HG03342 (cell line): ENCODE measurements at regions not wholly inside any gene's neighbourhood (a gene's known extent, or its start where the extent isn't known, plus 50 kb on each side); places are given as distances from the start of the nearest gene placed in this dataset.

Source experiments
- ATAC-seq: cut with Tn5 transposase; IDR thresholded peaks from one replicate; pipeline ENCODE4 v1.9.1; 2021; ENCODE audit warnings: mild to moderate bottlenecking, moderate library complexity; ENCODE audit not compliant: unreplicated experiment

- no peak for ATAC-seq
Observed at GRCh38 chr22:49237279-49237678, 590.4 kb downstream of the BRD1 start.

- no peak for ATAC-seq
Observed at GRCh38 chr22:49236541-49237075, 591.1 kb downstream of the BRD1 start.

- no peak for ATAC-seq
Observed at GRCh38 chr22:49235463-49236300, 592.0 kb downstream of the BRD1 start.

- ATAC-seq = no peak
Observed at GRCh38 chr22:49234459-49234858, 593.2 kb downstream of the BRD1 start.

- no peak for ATAC-seq
Observed at GRCh38 chr22:49233507-49234100, 594.1 kb downstream of the BRD1 start.

DNA sequence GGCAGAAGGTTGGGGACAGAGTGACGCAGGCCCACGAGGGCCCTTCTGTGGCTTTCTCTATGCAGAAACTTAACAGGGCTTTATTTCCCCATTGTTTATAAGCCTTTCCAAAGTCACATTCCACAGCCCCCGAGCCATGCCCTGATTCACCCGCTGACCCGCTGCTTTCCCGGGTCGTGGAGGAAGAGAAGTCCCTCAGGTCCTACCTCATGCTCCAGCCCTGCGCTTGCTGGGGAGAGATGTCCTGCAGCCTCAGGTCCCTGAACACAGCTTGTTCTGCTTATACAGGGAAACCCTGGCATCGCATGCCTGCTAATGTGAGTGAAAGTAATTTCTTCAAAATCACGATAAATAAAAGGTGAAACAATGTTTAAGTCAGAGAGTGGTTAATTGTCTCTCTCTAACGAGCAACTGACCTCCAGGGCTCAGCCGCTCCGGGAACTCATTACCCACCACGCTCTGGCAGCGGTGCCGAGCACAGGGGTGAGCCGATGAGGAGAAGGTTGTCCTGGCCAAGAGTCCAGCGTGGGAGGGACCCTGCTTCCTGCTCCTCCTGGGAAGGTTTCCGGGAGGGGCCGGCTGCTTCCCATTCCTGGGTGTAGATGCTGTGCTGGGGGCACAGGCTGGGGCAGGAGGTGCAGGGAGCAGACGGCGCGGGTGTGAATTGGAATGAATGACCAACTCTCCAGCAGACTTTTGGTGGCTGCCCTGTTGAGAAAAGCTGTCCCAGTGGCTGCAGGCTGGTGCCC lies 595.2 kb downstream of the BRD1 start:
- no peak for ATAC-seq

- ATAC-seq = no peak
Observed at GRCh38 chr22:49230194-49230577, 597.5 kb downstream of the BRD1 start.

DNA sequence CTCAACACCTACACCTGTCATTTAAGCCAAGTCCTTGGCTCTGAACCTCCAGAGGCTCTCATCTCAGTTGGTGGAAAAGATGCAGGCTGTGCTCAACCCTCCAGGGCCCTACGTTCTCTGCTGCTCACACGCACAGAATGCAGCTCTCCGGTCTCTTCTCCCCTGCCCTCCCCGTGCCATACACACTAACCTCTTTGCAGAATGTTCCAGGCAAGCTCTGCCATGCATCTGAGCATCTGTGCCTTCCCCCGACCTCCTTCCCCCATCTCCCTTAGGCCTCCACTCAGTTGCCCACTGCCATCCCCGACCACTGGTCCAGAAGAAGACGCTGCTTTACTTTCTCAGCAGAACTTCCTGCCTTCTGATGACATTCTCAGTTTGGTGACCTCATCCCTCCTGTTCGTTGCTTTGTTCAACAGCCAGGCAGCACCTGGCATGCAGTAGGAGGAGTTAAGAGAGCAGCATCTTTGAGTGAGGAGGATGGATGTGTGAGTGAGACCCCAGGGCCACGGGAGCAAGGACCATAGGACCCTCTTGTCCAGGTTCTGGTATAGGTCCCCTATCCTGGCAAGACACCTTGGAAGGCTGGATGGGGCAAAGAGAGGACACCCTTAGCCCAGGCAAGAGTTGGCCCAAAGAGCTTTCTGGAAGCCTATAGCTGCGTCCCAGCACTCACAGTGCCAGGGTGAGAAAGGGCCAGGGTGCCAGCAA lies 598.0 kb downstream of the BRD1 start:
- ATAC-seq = no peak

- ATAC-seq = no peak
Observed at GRCh38 chr22:49228431-49229037, 599.1 kb downstream of the BRD1 start.

GRCh38 chr22:49227670-49228069 lies 600.0 kb downstream of the BRD1 start:
- ATAC-seq = no peak

DNA sequence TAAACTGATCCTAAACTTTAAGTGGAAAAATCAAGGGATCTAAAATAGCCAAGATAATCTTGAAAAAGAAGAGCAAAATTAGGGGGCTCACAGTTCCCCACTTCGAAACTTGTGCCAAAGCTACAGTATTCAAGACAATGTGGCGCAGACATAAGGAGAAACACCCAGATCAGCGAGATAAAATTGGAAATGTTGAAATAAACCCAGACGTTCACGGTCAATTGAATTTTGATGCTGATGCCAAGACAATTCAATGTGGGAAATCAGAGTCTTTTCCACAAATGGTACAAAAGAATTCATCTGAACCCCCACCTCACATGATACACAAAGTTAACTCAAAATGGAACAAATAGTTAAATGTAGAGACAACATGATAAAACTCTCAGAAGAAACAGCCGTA lies 601.6 kb downstream of the BRD1 start:
- ATAC-seq = no peak

DNA sequence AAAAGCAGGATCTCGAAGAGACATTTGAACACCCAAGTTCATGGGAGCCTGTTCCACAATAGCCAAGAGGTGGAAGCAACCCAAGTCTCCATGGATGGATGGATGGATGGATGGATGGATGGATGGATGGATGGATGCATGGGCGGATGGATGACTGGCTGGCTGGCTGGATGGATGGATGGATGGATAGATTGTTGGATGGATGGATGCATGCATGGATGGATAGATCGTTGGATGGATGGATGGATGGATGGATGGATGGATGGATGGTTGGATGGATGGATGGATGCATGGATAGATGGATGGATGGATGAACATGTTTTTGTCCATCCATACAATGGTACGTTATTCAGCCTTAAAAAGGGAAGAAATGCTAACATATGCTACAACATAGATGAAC lies 603.4 kb downstream of the BRD1 start:
- no peak for ATAC-seq

GRCh38 chr22:49218142-49218541 lies 609.5 kb downstream of the BRD1 start:
- ATAC-seq = no peak

- ATAC-seq = no peak
Observed at GRCh38 chr22:49216579-49216978, 611.1 kb downstream of the BRD1 start.

DNA sequence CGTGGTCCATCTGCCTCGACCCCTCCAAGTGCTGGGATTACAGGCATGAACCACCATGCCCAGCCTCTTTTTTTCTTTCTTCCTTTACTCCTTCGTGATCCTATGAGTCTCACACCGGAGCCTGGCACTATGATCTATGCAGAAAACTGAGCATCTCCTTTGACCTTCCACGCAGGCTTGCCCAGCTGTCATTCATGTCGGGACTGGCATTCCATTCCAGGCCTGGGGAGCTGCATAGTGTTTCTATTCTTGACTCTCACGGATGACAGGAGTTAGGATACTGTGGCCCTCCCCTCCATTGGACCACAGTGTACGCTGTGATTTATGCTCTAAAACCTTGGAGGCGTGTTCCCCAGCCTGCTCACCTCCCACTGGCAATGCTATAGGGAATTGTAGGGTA lies 611.8 kb downstream of the BRD1 start:
- no peak for ATAC-seq

GRCh38 chr22:49214976-49215375 lies 612.7 kb downstream of the BRD1 start:
- ATAC-seq = no peak

GRCh38 chr22:49213731-49214352 lies 613.8 kb downstream of the BRD1 start:
- ATAC-seq = no peak

- ATAC-seq = no peak
Observed at GRCh38 chr22:49212466-49212865, 615.2 kb downstream of the BRD1 start.

DNA sequence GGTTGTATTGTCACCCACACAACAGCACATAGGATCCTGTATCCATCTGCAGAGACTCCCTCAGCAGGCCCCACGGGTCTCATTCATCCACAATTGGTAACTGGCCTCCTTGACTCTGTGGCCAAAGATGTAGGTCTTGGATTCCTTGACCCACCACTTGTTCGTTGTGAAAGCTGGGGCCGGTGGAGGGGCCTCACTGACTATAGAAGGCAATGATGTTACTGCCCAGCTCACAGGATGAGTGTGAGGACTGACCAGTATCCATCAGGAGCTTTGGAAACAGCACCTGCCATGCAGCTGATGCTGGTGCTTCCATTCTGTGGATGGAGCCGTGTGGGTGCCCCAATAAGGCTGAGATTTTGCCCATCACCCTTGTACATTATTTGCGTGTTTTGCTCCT lies 615.7 kb downstream of the BRD1 start:
- ATAC-seq = no peak

DNA sequence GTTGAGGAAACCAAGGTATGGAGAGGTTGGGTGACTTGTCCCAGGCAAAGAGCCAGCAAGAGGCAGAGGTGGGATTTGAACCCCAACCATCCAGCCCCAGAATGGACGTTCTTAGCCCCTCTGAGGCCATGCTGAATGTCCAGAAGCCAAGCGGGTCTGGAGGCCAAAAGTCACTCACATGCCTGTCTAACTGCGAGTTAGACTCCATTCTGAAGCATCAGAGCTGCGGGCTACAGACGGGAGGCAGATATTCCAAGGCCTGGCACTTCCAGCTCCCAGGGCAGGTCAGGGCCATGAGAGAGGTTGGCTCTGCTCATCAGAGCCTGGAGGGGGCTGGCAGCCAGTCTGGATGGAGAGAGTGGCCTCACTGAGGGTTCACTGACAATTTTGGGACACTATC lies 616.5 kb downstream of the BRD1 start:
- ATAC-seq = no peak
